OCI-LY1 (cell line): ENCODE measurements at regions not wholly inside any gene's neighbourhood (a gene's known extent, or its start where the extent isn't known, plus 50 kb on each side); places are given as distances from the start of the nearest gene placed in this dataset.

Experiments
- EZH2 ChIP-seq: fragments of 200-600 bp; sonication (generic), shearing (Covaris generic); IDR thresholded peaks from 2 replicates; pipeline ENCODE4 v1.8.0; 2017; ENCODE audit warnings: borderline replicate concordance, mixed run types, mild to moderate bottlenecking, antibody characterized with exemption, low read length, moderate library complexity, mixed read lengths
- TF ChIP-seq, protein P1 (sequence below): fragments of 200-600 bp; sonication (generic), shearing (Covaris generic); IDR thresholded peaks from 2 replicates; pipeline ENCODE4 v1.5.1; 2017; ENCODE audit warnings: mild to moderate bottlenecking, antibody characterized with exemption, low read length, moderate library complexity, mixed read lengths

DNA sequence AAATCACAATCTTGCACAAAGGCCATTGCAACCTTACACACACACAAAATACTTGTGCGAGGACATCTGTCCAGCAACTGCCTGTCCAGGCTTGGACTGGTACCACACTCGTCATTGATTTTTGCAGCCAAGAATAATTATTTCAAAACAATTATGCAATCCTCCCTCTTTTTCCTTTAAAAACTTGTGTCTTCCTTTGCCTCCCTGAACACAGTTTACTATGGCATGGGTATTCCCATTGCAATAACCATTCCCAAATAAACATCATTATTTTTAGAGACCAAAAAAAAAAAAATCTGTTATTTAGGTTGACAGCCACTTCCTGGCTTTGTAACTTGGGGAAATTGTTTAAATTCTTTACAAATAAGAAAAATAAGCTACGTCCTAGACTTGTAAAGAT lies 54.0 kb downstream of the C11orf91 start:
- TF ChIP-seq, protein P1, sequence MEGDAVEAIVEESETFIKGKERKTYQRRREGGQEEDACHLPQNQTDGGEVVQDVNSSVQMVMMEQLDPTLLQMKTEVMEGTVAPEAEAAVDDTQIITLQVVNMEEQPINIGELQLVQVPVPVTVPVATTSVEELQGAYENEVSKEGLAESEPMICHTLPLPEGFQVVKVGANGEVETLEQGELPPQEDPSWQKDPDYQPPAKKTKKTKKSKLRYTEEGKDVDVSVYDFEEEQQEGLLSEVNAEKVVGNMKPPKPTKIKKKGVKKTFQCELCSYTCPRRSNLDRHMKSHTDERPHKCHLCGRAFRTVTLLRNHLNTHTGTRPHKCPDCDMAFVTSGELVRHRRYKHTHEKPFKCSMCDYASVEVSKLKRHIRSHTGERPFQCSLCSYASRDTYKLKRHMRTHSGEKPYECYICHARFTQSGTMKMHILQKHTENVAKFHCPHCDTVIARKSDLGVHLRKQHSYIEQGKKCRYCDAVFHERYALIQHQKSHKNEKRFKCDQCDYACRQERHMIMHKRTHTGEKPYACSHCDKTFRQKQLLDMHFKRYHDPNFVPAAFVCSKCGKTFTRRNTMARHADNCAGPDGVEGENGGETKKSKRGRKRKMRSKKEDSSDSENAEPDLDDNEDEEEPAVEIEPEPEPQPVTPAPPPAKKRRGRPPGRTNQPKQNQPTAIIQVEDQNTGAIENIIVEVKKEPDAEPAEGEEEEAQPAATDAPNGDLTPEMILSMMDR = no peak
- TF ChIP-seq EZH2 = no peak
